HFF-Myc (cell line): ENCODE measurements at regions not wholly inside any gene's neighbourhood (a gene's known extent, or its start where the extent isn't known, plus 50 kb on each side); places are given as distances from the start of the nearest gene placed in this dataset.

Experiments
- DNase-seq: peaks from one replicate; pipeline ENCODE4 v3.0.0-alpha.2; 2011; ENCODE audit warnings: low read depth; ENCODE audit errors: extremely low read depth
- H3K4me3 ChIP-seq: replicated peaks from 2 replicates; pipeline ENCODE4 v1.5.1; 2011; ENCODE audit warnings: low read depth, mild to moderate bottlenecking, control low read depth, low read length
- TF ChIP-seq, protein P1 (sequence below): IDR thresholded peaks from 2 replicates; pipeline ENCODE4 v1.5.1; 2012; ENCODE audit warnings: mild to moderate bottlenecking, low read depth, low read length, control low read depth; ENCODE audit errors: missing control alignments

DNA sequence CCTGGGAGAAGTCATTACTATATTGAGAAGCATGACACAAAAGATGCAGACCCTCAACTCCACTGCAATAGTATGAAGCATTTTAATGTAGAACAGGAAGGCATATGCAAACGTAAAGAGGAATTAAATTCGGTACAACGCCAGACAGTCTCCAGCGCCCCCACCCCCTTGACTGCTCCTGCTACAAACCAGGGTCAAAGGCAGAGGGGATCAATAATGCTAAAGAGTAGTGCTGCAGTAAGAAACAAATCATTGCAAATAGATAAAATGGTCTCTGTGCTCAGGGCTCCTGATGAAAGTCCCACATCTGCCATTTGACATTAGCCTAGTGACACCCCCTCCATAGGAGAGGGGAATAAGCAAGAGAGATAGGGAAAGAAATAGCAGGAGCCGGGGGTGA lies 164.9 kb upstream of the BLID start:
- no peak for DNase-seq
- TF ChIP-seq, protein P1, sequence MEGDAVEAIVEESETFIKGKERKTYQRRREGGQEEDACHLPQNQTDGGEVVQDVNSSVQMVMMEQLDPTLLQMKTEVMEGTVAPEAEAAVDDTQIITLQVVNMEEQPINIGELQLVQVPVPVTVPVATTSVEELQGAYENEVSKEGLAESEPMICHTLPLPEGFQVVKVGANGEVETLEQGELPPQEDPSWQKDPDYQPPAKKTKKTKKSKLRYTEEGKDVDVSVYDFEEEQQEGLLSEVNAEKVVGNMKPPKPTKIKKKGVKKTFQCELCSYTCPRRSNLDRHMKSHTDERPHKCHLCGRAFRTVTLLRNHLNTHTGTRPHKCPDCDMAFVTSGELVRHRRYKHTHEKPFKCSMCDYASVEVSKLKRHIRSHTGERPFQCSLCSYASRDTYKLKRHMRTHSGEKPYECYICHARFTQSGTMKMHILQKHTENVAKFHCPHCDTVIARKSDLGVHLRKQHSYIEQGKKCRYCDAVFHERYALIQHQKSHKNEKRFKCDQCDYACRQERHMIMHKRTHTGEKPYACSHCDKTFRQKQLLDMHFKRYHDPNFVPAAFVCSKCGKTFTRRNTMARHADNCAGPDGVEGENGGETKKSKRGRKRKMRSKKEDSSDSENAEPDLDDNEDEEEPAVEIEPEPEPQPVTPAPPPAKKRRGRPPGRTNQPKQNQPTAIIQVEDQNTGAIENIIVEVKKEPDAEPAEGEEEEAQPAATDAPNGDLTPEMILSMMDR = no peak
- no peak overlapping the region for H3K4me3 ChIP-seq

GRCh38 chr11:122279194-122279593 lies 163.2 kb upstream of the BLID start:
- no peak overlapping the region for H3K4me3 ChIP-seq
- TF ChIP-seq, protein P1 = no peak
- no peak for DNase-seq

- no peak for DNase-seq
- no peak overlapping the region for H3K4me3 ChIP-seq
- TF ChIP-seq, protein P1 = no peak
Measured at GRCh38 chr11:122277493-122277892, 161.5 kb upstream of the BLID start.

- no peak overlapping the region for H3K4me3 ChIP-seq
- DNase-seq = no peak
- TF ChIP-seq, protein P1 = no peak
Measured at GRCh38 chr11:122276221-122276620, 160.2 kb upstream of the BLID start.

DNA sequence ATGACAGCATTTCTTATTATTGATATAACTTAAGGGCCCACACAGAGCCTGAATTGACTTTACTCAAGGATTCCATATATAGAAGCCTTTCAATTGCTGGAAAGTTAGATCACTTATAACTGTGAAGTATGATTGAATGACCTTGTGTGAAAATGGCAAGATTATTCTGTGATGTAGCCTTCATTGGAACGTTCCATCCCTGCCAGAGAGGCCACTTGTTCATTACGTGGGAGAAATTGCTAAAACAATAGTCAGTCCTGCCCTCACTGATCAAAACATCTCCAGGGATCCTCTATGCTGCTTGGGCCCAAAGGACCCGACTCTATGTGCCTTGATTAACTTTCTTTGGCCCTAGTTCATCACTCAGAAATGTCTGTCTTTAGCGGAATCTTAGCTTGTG lies 159.5 kb upstream of the BLID start:
- no peak overlapping the region for H3K4me3 ChIP-seq
- TF ChIP-seq, protein P1 = no peak
- DNase-seq = no peak

- no peak overlapping the region for H3K4me3 ChIP-seq
- TF ChIP-seq, protein P1 = no peak
- no peak for DNase-seq
Measured at GRCh38 chr11:122273476-122274191, 157.6 kb upstream of the BLID start.

DNA sequence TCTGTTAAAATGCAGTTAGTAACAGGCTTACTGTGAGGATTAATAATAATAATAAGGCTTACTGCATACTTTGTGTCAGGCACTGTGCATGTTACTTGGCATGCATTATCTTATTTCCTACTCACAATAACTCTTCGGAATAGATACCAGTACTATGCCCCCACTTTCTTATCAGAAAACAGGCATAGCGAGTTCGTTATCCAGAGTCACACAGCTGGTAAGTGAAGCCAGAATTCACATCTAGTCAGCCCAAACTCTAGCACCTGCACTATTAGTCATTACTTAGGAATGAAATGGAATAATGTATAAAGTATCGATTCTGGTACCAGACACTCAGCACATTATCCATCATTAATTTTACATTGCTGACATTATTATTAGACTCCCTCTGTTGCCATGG lies 155.7 kb upstream of the BLID start:
- no peak overlapping the region for H3K4me3 ChIP-seq
- TF ChIP-seq, protein P1 = no peak
- no peak for DNase-seq
